GM12892 (cell line): ENCODE measurements at regions not wholly inside any gene's neighbourhood (a gene's known extent, or its start where the extent isn't known, plus 50 kb on each side); places are given as distances from the start of the nearest gene placed in this dataset.
"Not testable (repeated sequence)": the region's sequence is repeated elsewhere in the genome, so short reads cannot be mapped to it uniquely, and the experiment has no call there.

Experiments
- POLR2A ChIP-seq: IDR thresholded peaks from 2 replicates; pipeline ENCODE4 v1.6.1; 2011; ENCODE audit warnings: low read depth, low read length, control low read depth
- POLR2AphosphoS5 ChIP-seq: IDR thresholded peaks from 2 replicates; pipeline ENCODE4 v1.6.1; 2011; ENCODE audit warnings: low read depth, low read length, control low read depth
- TAF1 ChIP-seq: IDR thresholded peaks from 2 replicates; pipeline ENCODE4 v1.6.1; 2011; ENCODE audit warnings: low read depth, mild to moderate bottlenecking, control low read depth, low read length, borderline replicate concordance

- TF ChIP-seq POLR2AphosphoS5, POLR2A, TAF1: not testable (repeated sequence)
These were observed 116.0 kb upstream of the VOPP1 start for GRCh38 chr7:55688261-55688660.
